ENCODE measurements at regions not wholly inside any gene's neighbourhood (a gene's known extent, or its start where the extent isn't known, plus 50 kb on each side); places are given as distances from the start of the nearest gene placed in this dataset.

- no peak for DNase-seq (ENCODE audit: low spot score)
- TF ChIP-seq CTCF (IDR thresholded peaks at IDR 0.05; ENCODE audit: extremely low read depth, insufficient read depth, missing control alignments): no peak
Observed at GRCh38 chrX:131901546-131901945, 121.6 kb upstream of the STK26 start.

DNA sequence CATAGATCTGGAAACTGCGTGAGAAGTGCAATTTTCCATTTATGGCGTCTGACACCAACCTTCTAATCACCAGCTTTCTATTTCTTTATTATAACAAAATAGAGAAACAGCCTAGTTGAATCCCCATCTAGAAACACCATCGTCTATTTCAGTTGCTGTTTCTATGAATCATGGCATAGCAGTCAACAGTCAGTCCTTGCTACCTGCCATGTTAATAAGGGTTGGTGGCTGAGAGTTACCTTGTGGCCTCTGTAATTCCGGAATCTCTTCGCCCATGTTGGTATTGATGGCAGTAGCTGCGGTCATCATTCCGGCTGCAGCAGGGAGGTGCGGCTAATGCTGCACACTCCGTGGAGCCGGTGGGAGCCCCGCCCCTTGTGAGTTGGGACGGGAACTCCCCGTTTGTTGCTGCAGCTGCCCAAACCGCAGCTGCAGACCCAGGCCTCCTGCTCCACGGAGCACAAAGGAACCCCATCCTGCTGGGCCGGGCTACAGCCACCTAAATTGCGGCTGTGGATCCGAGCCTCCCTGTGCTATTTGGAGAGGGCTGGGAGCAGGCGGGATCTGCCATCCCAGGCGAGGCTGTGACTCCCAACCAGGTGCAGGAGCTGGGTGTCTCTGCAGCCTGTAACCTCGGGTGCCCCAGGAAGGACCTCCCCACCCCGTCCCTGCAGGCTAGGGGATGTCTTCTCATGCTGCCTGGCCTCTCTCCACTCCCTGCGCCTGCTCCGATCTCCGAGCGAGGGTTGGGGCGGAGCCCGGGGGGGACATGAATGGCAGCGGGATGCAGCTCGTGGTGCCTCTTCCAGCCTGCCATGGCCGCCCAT is 115.4 kb upstream of the STK26 start:
- in situ Hi-C loops (cut with MboI; ENCODE audit: low pct_unique_long_range_greater_than_20kb, low sequenced_read_pairs, unreplicated experiment): no loop called here
- TF ChIP-seq CTCF (IDR thresholded peaks at IDR 0.05; ENCODE audit: extremely low read depth, insufficient read depth, missing control alignments): no peak
- DNase-seq (ENCODE audit: low spot score): no peak

More at GRCh38 chrX:131901546-131901945, 121.6 kb upstream of the STK26 start:
- in situ Hi-C loops (cut with MboI; ENCODE audit: low pct_unique_long_range_greater_than_20kb, low sequenced_read_pairs, unreplicated experiment): no loop called here

GRCh38 chrX:131910586-131910985 is 112.5 kb upstream of the STK26 start:
- DNase-seq (ENCODE audit: low spot score): no peak
- in situ Hi-C loops (cut with MboI; ENCODE audit: low pct_unique_long_range_greater_than_20kb, low sequenced_read_pairs, unreplicated experiment): no loop called here
- no peak for TF ChIP-seq CTCF (IDR thresholded peaks at IDR 0.05; ENCODE audit: extremely low read depth, insufficient read depth, missing control alignments)

GRCh38 chrX:131915488-131915887 is 107.6 kb upstream of the STK26 start:
- DNase-seq (ENCODE audit: low spot score): no peak
- TF ChIP-seq CTCF (IDR thresholded peaks at IDR 0.05; ENCODE audit: extremely low read depth, insufficient read depth, missing control alignments): no peak
- in situ Hi-C loops (cut with MboI; ENCODE audit: low pct_unique_long_range_greater_than_20kb, low sequenced_read_pairs, unreplicated experiment): no loop called here

DNA sequence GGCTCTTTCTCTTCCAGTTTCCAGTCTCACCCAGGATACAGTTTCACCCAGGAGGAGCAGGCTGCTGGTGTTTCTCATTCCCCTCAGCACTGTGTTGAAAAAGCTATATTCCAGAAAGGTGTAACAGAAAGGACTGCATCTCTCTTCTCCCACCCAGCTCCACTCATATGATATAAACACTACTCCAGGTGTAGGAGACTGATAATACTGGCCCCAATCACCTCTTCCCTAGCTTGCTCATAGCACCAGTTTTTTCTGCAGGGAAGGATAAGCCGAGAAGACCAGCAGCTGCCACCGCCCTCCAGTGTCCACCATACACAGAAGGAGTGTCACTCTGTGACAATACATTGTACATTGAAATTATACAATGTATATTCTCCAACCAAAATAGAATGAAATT is 105.5 kb upstream of the STK26 start:
- no peak for DNase-seq (ENCODE audit: low spot score)
- TF ChIP-seq CTCF (IDR thresholded peaks at IDR 0.05; ENCODE audit: extremely low read depth, insufficient read depth, missing control alignments): no peak
- in situ Hi-C loops (cut with MboI; ENCODE audit: low pct_unique_long_range_greater_than_20kb, low sequenced_read_pairs, unreplicated experiment): no loop called here

GRCh38 chrX:131918839-131919238 is 104.3 kb upstream of the STK26 start:
- in situ Hi-C loops (cut with MboI; ENCODE audit: low pct_unique_long_range_greater_than_20kb, low sequenced_read_pairs, unreplicated experiment): no loop called here
- no peak for DNase-seq (ENCODE audit: low spot score)
- TF ChIP-seq CTCF (IDR thresholded peaks at IDR 0.05; ENCODE audit: extremely low read depth, insufficient read depth, missing control alignments): no peak

Measured in GM13977 (cell line).